Mesendoderm (in vitro differentiated cells): ENCODE measurements at regions not wholly inside any gene's neighbourhood (a gene's known extent, or its start where the extent isn't known, plus 50 kb on each side); places are given as distances from the start of the nearest gene placed in this dataset.

Source experiments
- DNase-seq: peaks from one replicate; pipeline ENCODE4 v3.0.0; 2013
- H2AK5ac ChIP-seq: 2 replicates; pipeline ENCODE4 v1.6.1; 2013; ENCODE audit warnings: low read length, inconsistent platforms
- H2BK120ac ChIP-seq: 2 replicates; pipeline ENCODE4 v1.6.1; 2013; ENCODE audit warnings: low read depth, mild to moderate bottlenecking, low read length, moderate library complexity, mixed read lengths
- H2BK15ac ChIP-seq: replicated peaks from 2 replicates; pipeline ENCODE4 v1.6.1; 2013; ENCODE audit warnings: low read depth, mild to moderate bottlenecking, moderate library complexity
- H2BK5ac ChIP-seq: 2 replicates; pipeline ENCODE4 v1.6.1; 2013; ENCODE audit warnings: low read length, inconsistent platforms
- H3K18ac ChIP-seq: 2 replicates; pipeline ENCODE4 v1.6.1; 2013; ENCODE audit warnings: mild to moderate bottlenecking, low read length, mixed read lengths
- H3K23ac ChIP-seq: one replicate; pipeline ENCODE4 v1.6.1; 2013; ENCODE audit warnings: low read length
- H3K27ac ChIP-seq: 2 replicates; pipeline ENCODE4 v1.5.1; 2013; ENCODE audit warnings: low read depth, mild to moderate bottlenecking, inconsistent platforms, low read length, moderate library complexity
- H3K27me3 ChIP-seq: 2 replicates; pipeline ENCODE4 v1.6.1; 2013; ENCODE audit warnings: low read length, control low read depth, mild to moderate bottlenecking, inconsistent platforms; ENCODE audit not compliant: insufficient read depth, poor library complexity
- H3K36me3 ChIP-seq: 2 replicates; pipeline ENCODE4 v1.6.1; 2013; ENCODE audit warnings: low read length, inconsistent platforms; ENCODE audit not compliant: control insufficient read depth, insufficient read depth
- H3K4ac ChIP-seq: one replicate; pipeline ENCODE4 v1.6.1; 2013; ENCODE audit warnings: low read depth, mild to moderate bottlenecking, low read length, moderate library complexity
- H3K4me1 ChIP-seq: 2 replicates; pipeline ENCODE4 v1.6.1; 2013; ENCODE audit warnings: low read depth, low read length, inconsistent platforms; ENCODE audit not compliant: control insufficient read depth
- H3K4me2 ChIP-seq: 2 replicates; pipeline ENCODE4 v1.6.1; 2013; ENCODE audit warnings: low read length
- H3K4me3 ChIP-seq: 2 replicates; pipeline ENCODE4 v1.5.1; 2013; ENCODE audit warnings: mild to moderate bottlenecking, low read length
- H3K56ac ChIP-seq: one replicate; pipeline ENCODE4 v1.6.1; 2013; ENCODE audit warnings: low read length
- H3K79me1 ChIP-seq: 2 replicates; pipeline ENCODE4 v1.6.1; 2013; ENCODE audit warnings: low read length, inconsistent platforms
- H3K79me2 ChIP-seq: 2 replicates; pipeline ENCODE4 v1.6.1; 2013; ENCODE audit warnings: mild to moderate bottlenecking, low read length; ENCODE audit not compliant: control insufficient read depth, insufficient read depth
- H3K9ac ChIP-seq: 2 replicates; pipeline ENCODE4 v1.6.1; 2013; ENCODE audit warnings: low read length, inconsistent platforms
- H4K5ac ChIP-seq: one replicate; pipeline ENCODE4 v1.6.1; 2013; ENCODE audit warnings: low read length
- H4K8ac ChIP-seq: one replicate; pipeline ENCODE4 v1.6.1; 2013; ENCODE audit warnings: low read depth, mild to moderate bottlenecking, control low read depth, low read length, moderate library complexity
- WGBS: extraction: QIAGEN DNeasy Blood & Tissue Kit; methylation state at CpG from one replicate; pipeline ENCODE4 v1.1.7; 2013; ENCODE audit warnings: low lambda C conversion rate, missing lambda C conversion rate; ENCODE audit not compliant: insufficient coverage; ENCODE audit errors: extremely low coverage; 5-methylcytosine and 5-hydroxymethylcytosine counted together

- H3K18ac ChIP-seq = no peak overlapping the region
These were observed 615.5 kb downstream of the NPHP4 start for GRCh38 chr1:5376538-5377247.

DNA sequence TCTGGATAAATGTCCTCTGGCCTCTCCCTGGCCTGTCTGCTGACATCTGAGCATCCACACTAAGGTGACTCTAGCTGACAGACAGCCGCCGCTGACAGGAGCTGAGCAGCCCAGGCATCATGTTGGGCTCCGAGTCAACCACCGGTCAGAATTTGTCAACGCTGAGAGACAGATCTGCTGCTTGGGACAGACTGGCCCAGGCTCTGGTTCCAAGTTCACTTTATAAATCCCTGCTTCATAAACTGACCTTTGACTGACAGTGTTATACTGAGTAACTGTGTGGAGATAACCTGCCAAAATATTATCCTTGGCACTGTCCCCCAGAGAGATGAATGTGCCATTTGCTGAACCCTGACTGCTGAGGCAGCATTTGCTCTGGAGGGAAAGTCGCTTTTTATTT, 616.7 kb downstream of the NPHP4 start:
- Histone ChIP-seq H3K18ac (no peak overlapping the region), H4K5ac (no peak overlapping the region), H3K4me2 (no peak overlapping the region), H3K79me1 (no peaks in the 10 kb centered on the region), H3K27me3 (no peaks in the 10 kb centered on the region), H2BK120ac (no peak overlapping the region), H3K79me2 (no peaks in the 10 kb centered on the region), H3K56ac (no peak overlapping the region), H3K9ac (no peak overlapping the region), H3K4me3 (no peak overlapping the region), H4K8ac (no peak overlapping the region), H3K27ac (no peak overlapping the region), H3K23ac (no peak overlapping the region), H3K4me1 (no peaks in the 10 kb centered on the region), H2BK15ac (no peak overlapping the region), H2AK5ac (no peak overlapping the region), H3K36me3 (no peaks in the 10 kb centered on the region), H3K4ac (no peak overlapping the region), H2BK5ac (no peak overlapping the region)
- no peak for DNase-seq
- no CpG with 5 or more reads among the region's 6 CpGs for WGBS

More at GRCh38 chr1:5376538-5377247, 615.5 kb downstream of the NPHP4 start:
- Histone ChIP-seq H3K9ac (no peak overlapping the region), H2BK5ac (no peak overlapping the region), H3K79me1 (no peaks in the 10 kb centered on the region), H3K27me3 (no peaks in the 10 kb centered on the region), H2BK15ac (no peak overlapping the region), H3K4me2 (no peak overlapping the region), H4K8ac (no peak overlapping the region), H3K79me2 (no peaks in the 10 kb centered on the region), H4K5ac (no peak overlapping the region), H3K4ac (no peak overlapping the region), H3K4me1 (no peaks in the 10 kb centered on the region), H3K56ac (no peak overlapping the region), H2AK5ac (no peak overlapping the region), H2BK120ac (no peak overlapping the region), H3K27ac (no peak overlapping the region), H3K23ac (no peak overlapping the region), H3K36me3 (no peaks in the 10 kb centered on the region), H3K4me3 (no peak overlapping the region)
- no CpG with 5 or more reads among the region's 6 CpGs for WGBS
- no peak for DNase-seq

- WGBS = no CpG with 5 or more reads among the region's 4 CpGs
- H3K4ac ChIP-seq = no peak overlapping the region
These were observed 618.0 kb downstream of the NPHP4 start for GRCh38 chr1:5374192-5374591.

GRCh38 chr1:5373281-5373680, 618.9 kb downstream of the NPHP4 start:
- Histone ChIP-seq H3K27me3 (no peaks in the 10 kb centered on the region), H3K4me2 (no peak overlapping the region), H4K8ac (no peak overlapping the region), H3K79me2 (no peaks in the 10 kb centered on the region), H3K27ac (no peak overlapping the region), H3K23ac (no peak overlapping the region), H2BK5ac (no peak overlapping the region), H3K18ac (no peak overlapping the region), H3K4me3 (no peak overlapping the region), H3K4ac (no peak overlapping the region), H2BK15ac (no peak overlapping the region), H3K56ac (no peak overlapping the region), H4K5ac (no peak overlapping the region), H3K79me1 (no peaks in the 10 kb centered on the region), H3K9ac (no peak overlapping the region), H2BK120ac (no peak overlapping the region), H3K4me1 (no peaks in the 10 kb centered on the region), H2AK5ac (no peak overlapping the region), H3K36me3 (no peaks in the 10 kb centered on the region)
- DNase-seq = no peak
- WGBS = no CpG with 5 or more reads among the region's 4 CpGs

More at GRCh38 chr1:5374192-5374591, 618.0 kb downstream of the NPHP4 start:
- H2BK5ac ChIP-seq = no peak overlapping the region
- no peak overlapping the region for H4K5ac ChIP-seq
- H3K4me1 ChIP-seq = no peaks in the 10 kb centered on the region
- no peak for DNase-seq
- no peak overlapping the region for H2BK120ac ChIP-seq
- no peak overlapping the region for H3K4me3 ChIP-seq
- no peaks in the 10 kb centered on the region for H3K79me2 ChIP-seq
- no peak overlapping the region for H2BK15ac ChIP-seq
- no peak overlapping the region for H2AK5ac ChIP-seq
- no peak overlapping the region for H3K23ac ChIP-seq
- no peaks in the 10 kb centered on the region for H3K36me3 ChIP-seq
- H3K27ac ChIP-seq = no peak overlapping the region
- H3K79me1 ChIP-seq = no peaks in the 10 kb centered on the region
- H3K56ac ChIP-seq = no peak overlapping the region
- no peak overlapping the region for H4K8ac ChIP-seq
- no peak overlapping the region for H3K4me2 ChIP-seq
- no peaks in the 10 kb centered on the region for H3K27me3 ChIP-seq
- H3K18ac ChIP-seq = no peak overlapping the region
- no peak overlapping the region for H3K9ac ChIP-seq

GRCh38 chr1:5371270-5371669, 621.0 kb downstream of the NPHP4 start:
- H3K23ac ChIP-seq = no peak overlapping the region
- no peak overlapping the region for H3K4me2 ChIP-seq
- no peak overlapping the region for H3K4ac ChIP-seq
- H3K79me2 ChIP-seq = no peaks in the 10 kb centered on the region
- H4K5ac ChIP-seq = no peak overlapping the region
- H3K27ac ChIP-seq = no peak overlapping the region
- H3K79me1 ChIP-seq = no peaks in the 10 kb centered on the region
- H3K18ac ChIP-seq = no peak overlapping the region
- H3K9ac ChIP-seq = no peak overlapping the region
- no peak overlapping the region for H3K4me3 ChIP-seq
- no peak overlapping the region for H2BK15ac ChIP-seq
- H2AK5ac ChIP-seq = no peak overlapping the region
- no peak overlapping the region for H2BK5ac ChIP-seq
- no peak overlapping the region for H3K56ac ChIP-seq
- no peak for DNase-seq
- H4K8ac ChIP-seq = no peak overlapping the region
- H2BK120ac ChIP-seq = no peak overlapping the region
- WGBS = no CpG with 5 or more reads among the region's 7 CpGs
- no peaks in the 10 kb centered on the region for H3K36me3 ChIP-seq
- H3K4me1 ChIP-seq = no peaks in the 10 kb centered on the region
- H3K27me3 ChIP-seq = no peaks in the 10 kb centered on the region

GRCh38 chr1:5370311-5370710, 621.9 kb downstream of the NPHP4 start:
- Histone ChIP-seq H3K4me1 (no peaks in the 10 kb centered on the region), H3K27me3 (no peaks in the 10 kb centered on the region), H4K5ac (no peak overlapping the region), H3K4me2 (no peak overlapping the region), H2BK120ac (no peak overlapping the region), H3K18ac (no peak overlapping the region), H3K36me3 (no peaks in the 10 kb centered on the region), H3K4ac (no peak overlapping the region), H3K9ac (no peak overlapping the region), H4K8ac (no peak overlapping the region), H3K79me1 (no peaks in the 10 kb centered on the region), H3K4me3 (no peak overlapping the region), H2BK15ac (no peak overlapping the region), H3K56ac (no peak overlapping the region), H3K23ac (no peak overlapping the region), H3K79me2 (no peaks in the 10 kb centered on the region), H2AK5ac (no peak overlapping the region), H2BK5ac (no peak overlapping the region), H3K27ac (no peak overlapping the region)
- DNase-seq = no peak
- no CpG with 5 or more reads among the region's 3 CpGs for WGBS
